SU-DHL-6 (cell line): ENCODE measurements at regions not wholly inside any gene's neighbourhood (a gene's known extent, or its start where the extent isn't known, plus 50 kb on each side); places are given as distances from the start of the nearest gene placed in this dataset.

Experiments
- EZH2phosphoT487 ChIP-seq: fragments of 200-600 bp; sonication (generic), shearing (Covaris generic); conservative IDR thresholded peaks from 2 replicates; pipeline ENCODE4 v1.6.1; 2018; ENCODE audit warnings: mild to moderate bottlenecking, antibody characterized with exemption, low read length, moderate library complexity, mixed read lengths
- TF ChIP-seq, protein P1 (sequence below): fragments of 200-600 bp; sonication (generic); IDR thresholded peaks from one replicate; pipeline ENCODE4 v1.5.1; 2017; ENCODE audit warnings: antibody characterized with exemption, mild to moderate bottlenecking, low read length, moderate library complexity; ENCODE audit not compliant: insufficient read depth, poor library complexity, severe bottlenecking

DNA sequence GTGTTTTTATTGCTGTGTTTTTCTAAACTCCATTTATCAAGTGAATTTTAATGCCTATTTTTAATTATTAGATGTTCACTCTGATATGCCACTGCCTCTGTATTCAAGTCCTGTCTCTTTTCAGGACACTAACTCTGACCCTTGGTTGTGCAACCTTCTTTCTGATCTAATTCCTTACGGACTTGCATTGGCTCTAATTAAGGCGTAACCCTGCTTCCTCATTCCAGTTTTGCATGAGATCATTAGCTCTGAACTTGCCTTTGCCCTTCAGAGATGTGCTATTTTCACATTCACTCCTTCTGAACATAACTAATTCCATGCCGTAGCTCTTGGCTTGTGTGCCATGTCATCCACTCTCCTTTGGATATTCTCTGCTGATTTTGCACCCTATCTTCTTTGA is 162.5 kb upstream of the TMEFF2 start:
- TF ChIP-seq, protein P1, sequence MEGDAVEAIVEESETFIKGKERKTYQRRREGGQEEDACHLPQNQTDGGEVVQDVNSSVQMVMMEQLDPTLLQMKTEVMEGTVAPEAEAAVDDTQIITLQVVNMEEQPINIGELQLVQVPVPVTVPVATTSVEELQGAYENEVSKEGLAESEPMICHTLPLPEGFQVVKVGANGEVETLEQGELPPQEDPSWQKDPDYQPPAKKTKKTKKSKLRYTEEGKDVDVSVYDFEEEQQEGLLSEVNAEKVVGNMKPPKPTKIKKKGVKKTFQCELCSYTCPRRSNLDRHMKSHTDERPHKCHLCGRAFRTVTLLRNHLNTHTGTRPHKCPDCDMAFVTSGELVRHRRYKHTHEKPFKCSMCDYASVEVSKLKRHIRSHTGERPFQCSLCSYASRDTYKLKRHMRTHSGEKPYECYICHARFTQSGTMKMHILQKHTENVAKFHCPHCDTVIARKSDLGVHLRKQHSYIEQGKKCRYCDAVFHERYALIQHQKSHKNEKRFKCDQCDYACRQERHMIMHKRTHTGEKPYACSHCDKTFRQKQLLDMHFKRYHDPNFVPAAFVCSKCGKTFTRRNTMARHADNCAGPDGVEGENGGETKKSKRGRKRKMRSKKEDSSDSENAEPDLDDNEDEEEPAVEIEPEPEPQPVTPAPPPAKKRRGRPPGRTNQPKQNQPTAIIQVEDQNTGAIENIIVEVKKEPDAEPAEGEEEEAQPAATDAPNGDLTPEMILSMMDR: no peak
- no peak for TF ChIP-seq EZH2phosphoT487
